Thyroid gland (tissue), 4 donors: ENCODE measurements at regions not wholly inside any gene's neighbourhood (a gene's known extent, or its start where the extent isn't known, plus 50 kb on each side); places are given as distances from the start of the nearest gene placed in this dataset.
"Not testable (repeated sequence)": the region's sequence is repeated elsewhere in the genome, so short reads cannot be mapped to it uniquely, and the experiment has no call there.

Experiments
- POLR2A ChIP-seq, 2 donors: fragments of 450-650 bp; IDR thresholded peaks; one replicate each; pipeline ENCODE4 v1.6.1; 2017; ENCODE audit warnings: antibody characterized with exemption in 2 of 2, mild to moderate bottlenecking in 2 of 2, moderate library complexity in 1 of 2
- TF ChIP-seq, protein P1 (sequence below), 6 experiments: fragments of 200-600 bp in 3 of 6; fragments of 450-650 bp in 3 of 6; sonication (generic) in 3 of 6; IDR thresholded peaks; one replicate each; pipeline ENCODE4 v1.5.1; 2016 to 2019; ENCODE audit warnings: antibody characterized with exemption in 6 of 6, mild to moderate bottlenecking in 2 of 6, inconsistent platforms in 1 of 6, moderate library complexity in 1 of 6

GRCh38 chr1:65621721-65622120, 171.0 kb upstream of the PDE4B start:
- not testable (repeated sequence) for TF ChIP-seq POLR2A (IDR thresholded peaks at IDR 0.05)
- TF ChIP-seq, protein P1, sequence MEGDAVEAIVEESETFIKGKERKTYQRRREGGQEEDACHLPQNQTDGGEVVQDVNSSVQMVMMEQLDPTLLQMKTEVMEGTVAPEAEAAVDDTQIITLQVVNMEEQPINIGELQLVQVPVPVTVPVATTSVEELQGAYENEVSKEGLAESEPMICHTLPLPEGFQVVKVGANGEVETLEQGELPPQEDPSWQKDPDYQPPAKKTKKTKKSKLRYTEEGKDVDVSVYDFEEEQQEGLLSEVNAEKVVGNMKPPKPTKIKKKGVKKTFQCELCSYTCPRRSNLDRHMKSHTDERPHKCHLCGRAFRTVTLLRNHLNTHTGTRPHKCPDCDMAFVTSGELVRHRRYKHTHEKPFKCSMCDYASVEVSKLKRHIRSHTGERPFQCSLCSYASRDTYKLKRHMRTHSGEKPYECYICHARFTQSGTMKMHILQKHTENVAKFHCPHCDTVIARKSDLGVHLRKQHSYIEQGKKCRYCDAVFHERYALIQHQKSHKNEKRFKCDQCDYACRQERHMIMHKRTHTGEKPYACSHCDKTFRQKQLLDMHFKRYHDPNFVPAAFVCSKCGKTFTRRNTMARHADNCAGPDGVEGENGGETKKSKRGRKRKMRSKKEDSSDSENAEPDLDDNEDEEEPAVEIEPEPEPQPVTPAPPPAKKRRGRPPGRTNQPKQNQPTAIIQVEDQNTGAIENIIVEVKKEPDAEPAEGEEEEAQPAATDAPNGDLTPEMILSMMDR (IDR thresholded peaks at IDR 0.05) = not testable (repeated sequence)
